ENCODE measurements at regions not wholly inside any gene's neighbourhood (a gene's known extent, or its start where the extent isn't known, plus 50 kb on each side); places are given as distances from the start of the nearest gene placed in this dataset.

GRCh38 chr11:134742224-134742612, 330.2 kb upstream of the B3GAT1 start:
- Histone ChIP-seq H3K4me3 (no peak overlapping the region), H3K36me3 (no peaks in the 10 kb centered on the region), H3K4me1 (no peaks in the 10 kb centered on the region), H3K27ac (no peak overlapping the region), H3K9me3 (no peaks in the 10 kb centered on the region), H3K27me3 (peaks cover 5% of the 10 kb centered on the region)
- 49% methylated on average over 6 of the region's 6 CpGs; no CpG with 5 or more reads in 1 of the 2 donors for WGBS, 2 donors (ENCODE audit: low coverage in 1 of 2)
- no peak for TF ChIP-seq EP300 (IDR thresholded peaks at IDR 0.05; ENCODE audit: low read depth)
- no peak for TF ChIP-seq POLR2A (IDR thresholded peaks at IDR 0.05)
- TF ChIP-seq, protein P1, sequence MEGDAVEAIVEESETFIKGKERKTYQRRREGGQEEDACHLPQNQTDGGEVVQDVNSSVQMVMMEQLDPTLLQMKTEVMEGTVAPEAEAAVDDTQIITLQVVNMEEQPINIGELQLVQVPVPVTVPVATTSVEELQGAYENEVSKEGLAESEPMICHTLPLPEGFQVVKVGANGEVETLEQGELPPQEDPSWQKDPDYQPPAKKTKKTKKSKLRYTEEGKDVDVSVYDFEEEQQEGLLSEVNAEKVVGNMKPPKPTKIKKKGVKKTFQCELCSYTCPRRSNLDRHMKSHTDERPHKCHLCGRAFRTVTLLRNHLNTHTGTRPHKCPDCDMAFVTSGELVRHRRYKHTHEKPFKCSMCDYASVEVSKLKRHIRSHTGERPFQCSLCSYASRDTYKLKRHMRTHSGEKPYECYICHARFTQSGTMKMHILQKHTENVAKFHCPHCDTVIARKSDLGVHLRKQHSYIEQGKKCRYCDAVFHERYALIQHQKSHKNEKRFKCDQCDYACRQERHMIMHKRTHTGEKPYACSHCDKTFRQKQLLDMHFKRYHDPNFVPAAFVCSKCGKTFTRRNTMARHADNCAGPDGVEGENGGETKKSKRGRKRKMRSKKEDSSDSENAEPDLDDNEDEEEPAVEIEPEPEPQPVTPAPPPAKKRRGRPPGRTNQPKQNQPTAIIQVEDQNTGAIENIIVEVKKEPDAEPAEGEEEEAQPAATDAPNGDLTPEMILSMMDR (IDR thresholded peaks at IDR 0.05) = no peak
- TF ChIP-seq POLR2AphosphoS5 (IDR thresholded peaks at IDR 0.05) = no peak
- no peak for DNase-seq
- in situ Hi-C loops (cut with MboI; ENCODE audit: low pct_ligation_motif_present in 1 of 4, low pct_unique_long_range_greater_than_20kb in 1 of 4, low sequenced_read_pairs in 3 of 4) = no loop called here
- intact Hi-C loops (cut with DNase I; ENCODE audit: low total_unique reads) = no loop called here

DNA sequence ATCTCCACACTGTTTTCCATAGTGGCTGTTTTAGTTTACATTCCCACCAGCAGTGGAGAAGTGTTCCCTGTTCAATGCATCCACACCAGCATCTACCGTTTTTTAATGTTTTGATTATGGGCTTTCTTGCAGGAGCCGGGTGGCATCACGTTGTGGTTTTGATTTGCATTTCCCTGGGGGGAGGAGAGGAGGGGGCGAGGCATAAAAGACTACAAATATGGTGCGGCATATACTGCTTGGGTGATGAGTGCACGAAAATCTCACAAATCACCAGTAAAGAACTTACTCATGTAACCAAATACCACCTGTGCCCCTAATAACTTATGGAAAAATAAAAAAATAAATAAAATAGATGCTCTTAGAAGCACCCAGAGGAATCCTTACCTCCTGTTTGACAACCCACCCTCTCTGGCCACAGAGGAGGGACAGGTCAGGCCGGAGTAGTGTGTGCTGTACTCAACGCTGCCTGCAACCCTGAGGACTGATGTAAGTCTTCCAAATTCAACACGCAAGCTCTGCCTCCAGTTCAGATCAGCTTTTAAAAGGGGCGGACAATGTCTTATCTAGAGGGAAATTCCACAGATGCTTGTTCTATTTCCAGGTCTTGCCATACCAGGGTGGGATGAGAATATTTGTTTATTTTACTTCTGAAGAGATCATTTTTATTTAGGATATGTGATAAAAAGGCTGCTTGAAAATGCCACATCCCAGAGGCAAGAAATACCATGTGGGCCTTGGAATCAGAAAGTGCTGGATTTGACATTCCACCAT, 329.6 kb upstream of the B3GAT1 start:
- Histone ChIP-seq H3K36me3 (no peaks in the 10 kb centered on the region), H3K9me3 (no peaks in the 10 kb centered on the region), H3K4me1 (no peaks in the 10 kb centered on the region), H3K27me3 (peaks cover 5% of the 10 kb centered on the region), H3K4me3 (no peak overlapping the region), H3K27ac (no peak overlapping the region)
- intact Hi-C loops (cut with DNase I; ENCODE audit: low total_unique reads) (no loop called here), in situ Hi-C loops (cut with MboI; ENCODE audit: low pct_ligation_motif_present in 1 of 4, low pct_unique_long_range_greater_than_20kb in 1 of 4, low sequenced_read_pairs in 3 of 4) (no loop called here)
- 43 to 55% methylated on average over 8 to 10 of the region's 10 CpGs for WGBS, 2 donors (ENCODE audit: low coverage in 1 of 2)
- no peak for DNase-seq
- TF ChIP-seq POLR2AphosphoS5 (IDR thresholded peaks at IDR 0.05) (no peak), EP300 (IDR thresholded peaks at IDR 0.05; ENCODE audit: low read depth) (no peak)

GRCh38 chr11:134740590-134741261, 328.7 kb upstream of the B3GAT1 start:
- 39 to 48% methylated on average over 5 to 9 of the region's 9 CpGs for WGBS, 2 donors (ENCODE audit: low coverage in 1 of 2)
- DNase-seq = no peak
- Histone ChIP-seq H3K4me1 (no peaks in the 10 kb centered on the region), H3K27me3 (peaks cover 5% of the 10 kb centered on the region), H3K9me3 (no peaks in the 10 kb centered on the region), H3K27ac (no peak overlapping the region), H3K36me3 (no peaks in the 10 kb centered on the region), H3K4me3 (no peak overlapping the region)
- intact Hi-C loops (cut with DNase I; ENCODE audit: low total_unique reads) (no loop called here), in situ Hi-C loops (cut with MboI; ENCODE audit: low pct_ligation_motif_present in 1 of 4, low pct_unique_long_range_greater_than_20kb in 1 of 4, low sequenced_read_pairs in 3 of 4) (no loop called here)
- TF ChIP-seq POLR2AphosphoS5 (IDR thresholded peaks at IDR 0.05) = no peak
- TF ChIP-seq, protein P1 (IDR thresholded peaks at IDR 0.05) = no peak
- no peak for TF ChIP-seq POLR2A (IDR thresholded peaks at IDR 0.05)
- TF ChIP-seq EP300 (IDR thresholded peaks at IDR 0.05; ENCODE audit: low read depth) = no peak

DNA sequence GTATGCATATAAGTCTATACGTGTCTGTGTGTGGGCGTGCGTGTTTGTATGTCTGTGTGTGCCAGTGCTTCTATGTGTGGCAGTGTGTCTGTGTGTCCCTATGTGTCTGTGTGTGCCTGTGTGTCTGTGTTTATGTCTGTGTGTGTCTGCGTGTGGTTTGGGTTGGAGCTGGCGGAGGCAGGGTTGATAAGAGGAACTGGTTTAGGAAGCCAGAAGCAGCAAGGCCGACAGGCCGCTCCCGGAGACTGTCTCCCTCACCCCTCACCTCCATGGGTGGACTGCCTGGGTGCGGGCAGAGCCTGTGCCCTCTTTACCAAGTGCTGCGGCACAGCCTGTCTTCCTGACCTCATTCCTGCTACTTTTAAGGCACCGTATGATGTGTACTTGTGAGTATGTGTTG, 327.1 kb upstream of the B3GAT1 start:
- no peak for DNase-seq
- intact Hi-C loops (cut with DNase I; ENCODE audit: low total_unique reads) (no loop called here), in situ Hi-C loops (cut with MboI; ENCODE audit: low pct_ligation_motif_present in 1 of 4, low pct_unique_long_range_greater_than_20kb in 1 of 4, low sequenced_read_pairs in 3 of 4) (no loop called here)
- H3K4me3 ChIP-seq = no peak overlapping the region
- H3K4me1 ChIP-seq = no peaks in the 10 kb centered on the region
- WGBS, 2 donors (ENCODE audit: low coverage in 1 of 2) = 80% methylated on average over 11 of the region's 11 CpGs; no CpG with 5 or more reads in 1 of the 2 donors
- no peak overlapping the region for H3K27ac ChIP-seq
- H3K27me3 ChIP-seq = no peaks in the 10 kb centered on the region
- no peaks in the 10 kb centered on the region for H3K36me3 ChIP-seq
- TF ChIP-seq EP300 (IDR thresholded peaks at IDR 0.05; ENCODE audit: low read depth) (no peak), POLR2A (IDR thresholded peaks at IDR 0.05) (no peak)
- no peaks in the 10 kb centered on the region for H3K9me3 ChIP-seq

- H3K36me3 ChIP-seq = no peaks in the 10 kb centered on the region
- H3K27ac ChIP-seq = no peak overlapping the region
- TF ChIP-seq, protein P1 (IDR thresholded peaks at IDR 0.05) = no peak
- no peak for TF ChIP-seq EP300 (IDR thresholded peaks at IDR 0.05; ENCODE audit: low read depth)
- no peak for TF ChIP-seq POLR2A (IDR thresholded peaks at IDR 0.05)
- TF ChIP-seq POLR2AphosphoS5 (IDR thresholded peaks at IDR 0.05) = no peak
- DNase-seq = no peak
- H3K4me3 ChIP-seq = no peak overlapping the region
- intact Hi-C loops (cut with DNase I; ENCODE audit: low total_unique reads) = no loop called here
- 84 to 94% methylated on average over 5 to 22 of the region's 22 CpGs for WGBS, 2 donors (ENCODE audit: low coverage in 1 of 2)
- H3K4me1 ChIP-seq = no peaks in the 10 kb centered on the region
- H3K27me3 ChIP-seq = no peaks in the 10 kb centered on the region
- H3K9me3 ChIP-seq = no peaks in the 10 kb centered on the region
- in situ Hi-C loops (cut with MboI; ENCODE audit: low pct_ligation_motif_present in 1 of 4, low pct_unique_long_range_greater_than_20kb in 1 of 4, low sequenced_read_pairs in 3 of 4) = no loop called here
Measured at GRCh38 chr11:134738581-134738980, 326.5 kb upstream of the B3GAT1 start.
